GM18499 (cell line): ENCODE measurements at regions not wholly inside any gene's neighbourhood (a gene's known extent, or its start where the extent isn't known, plus 50 kb on each side); places are given as distances from the start of the nearest gene placed in this dataset.
A peak's percentile ranks its signal among the peaks of the same experiment; 100 is the strongest.

Experiments
- ATAC-seq: cut with Tn5 transposase; IDR thresholded peaks from one replicate; pipeline ENCODE4 v1.9.1; 2021; ENCODE audit warnings: moderate number of reproducible peaks; ENCODE audit not compliant: insufficient read depth, unreplicated experiment

GRCh38 chr18:31213641-31214040, 51.0 kb upstream of the DSC1 start:
- ATAC-seq, result no peak

GRCh38 chr18:31217038-31217849, 54.6 kb upstream of the DSC1 start:
- ATAC-seq, result no peak

GRCh38 chr18:31218671-31219383, 56.2 kb upstream of the DSC1 start:
- ATAC-seq, result no peak

- no peak for ATAC-seq
These were observed 56.7 kb upstream of the DSC1 start for GRCh38 chr18:31219395-31219794.

- ATAC-seq, result no peak
These were observed 60.7 kb upstream of the DSC1 start for GRCh38 chr18:31223371-31223770.

- no peak for ATAC-seq
These were observed 63.0 kb upstream of the DSC1 start for GRCh38 chr18:31225668-31226067.

- no peak for ATAC-seq
These were observed 65.0 kb upstream of the DSC1 start for GRCh38 chr18:31227497-31228229.

- ATAC-seq, result no peak
These were observed 67.2 kb upstream of the DSC1 start for GRCh38 chr18:31229829-31230228.

- ATAC-seq, result peak; percentile 84
These were observed 67.8 kb upstream of the DSC1 start for GRCh38 chr18:31230495-31230894.

- ATAC-seq, result no peak
These were observed 69.4 kb upstream of the DSC1 start for GRCh38 chr18:31232013-31232412.

GRCh38 chr18:31232775-31233424, 70.2 kb upstream of the DSC1 start:
- no peak for ATAC-seq

- no peak for ATAC-seq
These were observed 71.1 kb upstream of the DSC1 start for GRCh38 chr18:31233621-31234275.

GRCh38 chr18:31235856-31236255, 73.2 kb upstream of the DSC1 start:
- ATAC-seq, result no peak

- ATAC-seq, result no peak
These were observed 74.5 kb upstream of the DSC1 start for GRCh38 chr18:31237142-31237541.

- no peak for ATAC-seq
These were observed 76.5 kb upstream of the DSG1 start for GRCh38 chr18:31241425-31241824.

GRCh38 chr18:31241900-31242409, 76.0 kb upstream of the DSG1 start:
- ATAC-seq, result no peak

- no peak for ATAC-seq
These were observed 74.0 kb upstream of the DSG1 start for GRCh38 chr18:31243740-31244512.

- ATAC-seq, result no peak
These were observed 73.1 kb upstream of the DSG1 start for GRCh38 chr18:31244771-31245394.

GRCh38 chr18:31245820-31246219, 72.1 kb upstream of the DSG1 start:
- ATAC-seq, result no peak
